ENCODE measurements at regions not wholly inside any gene's neighbourhood (a gene's known extent, or its start where the extent isn't known, plus 50 kb on each side); places are given as distances from the start of the nearest gene placed in this dataset.

DNA sequence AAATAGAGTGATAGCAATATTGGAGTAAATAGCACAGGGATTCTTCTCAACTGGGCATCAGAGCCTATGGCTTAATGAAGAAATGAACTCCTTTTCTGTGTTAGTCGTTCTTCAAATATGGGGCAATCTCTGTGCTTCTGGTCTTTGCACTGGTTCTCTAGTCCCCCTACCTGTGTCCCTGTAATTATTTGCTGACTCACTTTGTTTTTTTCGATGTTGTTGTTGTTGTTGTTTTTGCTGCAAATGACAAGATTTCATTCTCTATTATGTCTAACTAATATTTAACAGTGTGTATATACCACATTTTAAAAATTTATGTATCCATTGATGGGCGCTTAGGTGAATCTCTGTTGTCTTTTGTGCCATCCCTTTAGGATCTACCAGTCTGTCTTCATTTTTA lies 2137.8 kb upstream of the TENM3 start:
- Histone ChIP-seq H3K27me3 (no peaks in the 10 kb centered on the region), H3K4me1 (no peaks in the 10 kb centered on the region), H3K4me3 (no peak overlapping the region), H3K9me3 (no peaks in the 10 kb centered on the region), H3K27ac (no peak overlapping the region), H3K36me3 (no peaks in the 10 kb centered on the region)
- DNase-seq (ENCODE audit: extremely low spot score in 2 of 2): no peak
- TF ChIP-seq POLR2A (IDR thresholded peaks at IDR 0.05) (no peak), POLR2AphosphoS5 (IDR thresholded peaks at IDR 0.05; ENCODE audit: insufficient read depth in 1 of 2, low read depth in 1 of 2) (no peak)
- TF ChIP-seq, protein P1, sequence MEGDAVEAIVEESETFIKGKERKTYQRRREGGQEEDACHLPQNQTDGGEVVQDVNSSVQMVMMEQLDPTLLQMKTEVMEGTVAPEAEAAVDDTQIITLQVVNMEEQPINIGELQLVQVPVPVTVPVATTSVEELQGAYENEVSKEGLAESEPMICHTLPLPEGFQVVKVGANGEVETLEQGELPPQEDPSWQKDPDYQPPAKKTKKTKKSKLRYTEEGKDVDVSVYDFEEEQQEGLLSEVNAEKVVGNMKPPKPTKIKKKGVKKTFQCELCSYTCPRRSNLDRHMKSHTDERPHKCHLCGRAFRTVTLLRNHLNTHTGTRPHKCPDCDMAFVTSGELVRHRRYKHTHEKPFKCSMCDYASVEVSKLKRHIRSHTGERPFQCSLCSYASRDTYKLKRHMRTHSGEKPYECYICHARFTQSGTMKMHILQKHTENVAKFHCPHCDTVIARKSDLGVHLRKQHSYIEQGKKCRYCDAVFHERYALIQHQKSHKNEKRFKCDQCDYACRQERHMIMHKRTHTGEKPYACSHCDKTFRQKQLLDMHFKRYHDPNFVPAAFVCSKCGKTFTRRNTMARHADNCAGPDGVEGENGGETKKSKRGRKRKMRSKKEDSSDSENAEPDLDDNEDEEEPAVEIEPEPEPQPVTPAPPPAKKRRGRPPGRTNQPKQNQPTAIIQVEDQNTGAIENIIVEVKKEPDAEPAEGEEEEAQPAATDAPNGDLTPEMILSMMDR (IDR thresholded peaks at IDR 0.05): no peak
- intact Hi-C loops (cut with DNase I): no loop called here

DNA sequence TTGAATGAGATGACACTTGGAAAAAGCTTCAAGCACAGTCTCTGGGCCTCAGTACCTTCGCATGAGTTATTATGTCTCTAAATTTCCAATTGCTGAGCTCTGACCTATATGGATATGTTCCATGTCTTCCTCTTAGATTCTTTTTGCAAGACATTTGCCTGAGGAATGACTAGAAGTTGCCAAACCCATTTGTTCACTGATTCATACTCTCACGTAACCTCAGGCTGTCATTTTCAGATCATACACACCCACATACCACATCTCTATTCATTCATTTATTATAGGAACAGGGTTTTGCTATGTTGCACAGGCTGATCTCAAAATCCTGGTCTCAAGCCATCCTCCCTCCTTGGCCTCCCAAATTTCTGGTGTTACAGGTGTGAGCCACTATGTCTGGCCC lies 2137.1 kb upstream of the TENM3 start:
- TF ChIP-seq POLR2AphosphoS5 (IDR thresholded peaks at IDR 0.05; ENCODE audit: insufficient read depth in 1 of 2, low read depth in 1 of 2) (no peak), POLR2A (IDR thresholded peaks at IDR 0.05) (no peak)
- TF ChIP-seq, protein P1 (IDR thresholded peaks at IDR 0.05): no peak
- H3K4me1 ChIP-seq: no peaks in the 10 kb centered on the region
- DNase-seq (ENCODE audit: extremely low spot score in 2 of 2): no peak
- no peak overlapping the region for H3K27ac ChIP-seq
- H3K27me3 ChIP-seq: no peaks in the 10 kb centered on the region
- no peaks in the 10 kb centered on the region for H3K36me3 ChIP-seq
- no peaks in the 10 kb centered on the region for H3K9me3 ChIP-seq
- intact Hi-C loops (cut with DNase I): no loop called here
- no peak overlapping the region for H3K4me3 ChIP-seq

DNA sequence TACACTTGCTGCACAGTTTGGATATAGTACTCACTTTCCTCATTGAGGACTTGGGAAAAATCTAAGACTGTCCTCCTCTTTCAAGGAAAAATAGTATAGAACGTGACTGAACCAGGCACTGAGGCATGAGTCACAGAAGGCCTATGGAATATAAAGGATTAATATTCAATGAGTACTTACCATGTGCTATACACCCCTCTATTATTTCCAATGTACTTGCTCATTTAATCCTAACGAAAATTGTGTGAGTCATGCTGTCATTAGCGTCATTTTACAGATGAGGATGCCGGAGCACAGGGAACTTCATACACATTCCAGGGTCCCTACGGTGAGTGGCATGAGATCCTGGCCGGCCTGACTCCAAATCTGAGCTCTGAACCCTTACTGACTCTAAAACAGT lies 2136.2 kb upstream of the TENM3 start:
- Histone ChIP-seq H3K4me1 (no peaks in the 10 kb centered on the region), H3K4me3 (no peak overlapping the region), H3K27ac (no peak overlapping the region), H3K36me3 (no peaks in the 10 kb centered on the region), H3K27me3 (no peaks in the 10 kb centered on the region), H3K9me3 (no peaks in the 10 kb centered on the region)
- TF ChIP-seq POLR2A (IDR thresholded peaks at IDR 0.05): no peak
- TF ChIP-seq, protein P1 (IDR thresholded peaks at IDR 0.05): no peak
- TF ChIP-seq POLR2AphosphoS5 (IDR thresholded peaks at IDR 0.05; ENCODE audit: insufficient read depth in 1 of 2, low read depth in 1 of 2): no peak
- DNase-seq (ENCODE audit: extremely low spot score in 2 of 2): no peak
- intact Hi-C loops (cut with DNase I): no loop called here

DNA sequence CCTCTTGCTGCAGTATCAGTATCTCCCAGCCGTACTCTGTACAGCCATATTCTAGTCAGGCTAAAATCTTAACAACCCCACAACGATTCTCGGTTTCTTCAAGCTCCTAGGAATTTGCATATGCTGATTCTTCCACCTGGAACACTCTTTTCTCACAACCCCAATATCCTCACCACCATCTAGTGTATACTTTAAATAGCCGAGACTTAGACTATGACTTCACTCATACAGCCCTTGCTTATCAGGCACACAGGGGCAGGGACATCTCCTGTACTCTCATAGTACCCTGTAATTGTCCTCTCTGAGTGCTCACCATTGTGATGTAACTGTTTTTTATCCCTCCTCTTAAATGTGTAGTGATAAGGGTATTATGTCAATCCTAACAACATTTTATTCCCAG lies 2126.4 kb upstream of the TENM3 start:
- Histone ChIP-seq H3K9me3 (no peaks in the 10 kb centered on the region), H3K27ac (no peak overlapping the region), H3K36me3 (no peaks in the 10 kb centered on the region), H3K27me3 (no peaks in the 10 kb centered on the region), H3K4me3 (no peak overlapping the region), H3K4me1 (no peaks in the 10 kb centered on the region)
- TF ChIP-seq, protein P1 (IDR thresholded peaks at IDR 0.05): no peak
- TF ChIP-seq POLR2A (IDR thresholded peaks at IDR 0.05): no peak
- TF ChIP-seq POLR2AphosphoS5 (IDR thresholded peaks at IDR 0.05; ENCODE audit: insufficient read depth in 1 of 2, low read depth in 1 of 2): no peak
- intact Hi-C loops (cut with DNase I): no loop called here
- DNase-seq (ENCODE audit: extremely low spot score in 2 of 2): no peak

DNA sequence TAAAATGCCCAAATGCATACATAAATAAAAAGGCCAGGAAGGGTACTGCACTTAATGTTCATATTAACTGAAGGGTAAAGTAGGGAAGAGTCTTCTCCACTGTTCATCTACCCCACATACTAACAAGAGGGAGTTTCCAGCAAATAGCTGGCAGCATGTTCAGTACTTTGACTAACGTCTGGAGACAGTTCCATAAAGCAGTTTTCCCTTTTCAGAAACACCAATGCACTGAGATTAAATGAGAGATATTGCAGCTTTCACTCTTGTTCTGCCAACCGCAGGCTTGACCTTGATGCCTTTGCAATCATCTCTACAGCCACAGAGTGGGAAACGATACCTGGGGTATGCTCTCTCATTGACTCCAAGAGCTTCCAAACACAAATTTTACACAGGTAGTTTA lies 2123.1 kb upstream of the TENM3 start:
- Histone ChIP-seq H3K36me3 (no peaks in the 10 kb centered on the region), H3K27me3 (no peaks in the 10 kb centered on the region), H3K4me3 (no peak overlapping the region), H3K4me1 (no peaks in the 10 kb centered on the region), H3K27ac (no peak overlapping the region), H3K9me3 (no peaks in the 10 kb centered on the region)
- DNase-seq (ENCODE audit: extremely low spot score in 2 of 2): no peak
- intact Hi-C loops (cut with DNase I): no loop called here
- TF ChIP-seq, protein P1 (IDR thresholded peaks at IDR 0.05): no peak
- TF ChIP-seq POLR2AphosphoS5 (IDR thresholded peaks at IDR 0.05; ENCODE audit: insufficient read depth in 1 of 2, low read depth in 1 of 2): no peak
- TF ChIP-seq POLR2A (IDR thresholded peaks at IDR 0.05): no peak

Measured in vagina (tissue), 2 donors.